PC-3 (cell line): ENCODE measurements at regions not wholly inside any gene's neighbourhood (a gene's known extent, or its start where the extent isn't known, plus 50 kb on each side); places are given as distances from the start of the nearest gene placed in this dataset.

Experiments used
- EZH2 ChIP-seq: fragments of 300-600 bp; sonication (generic); IDR thresholded peaks from one replicate; pipeline ENCODE4 v1.6.1; 2017; ENCODE audit warnings: antibody characterized with exemption, mild to moderate bottlenecking, low read length; ENCODE audit not compliant: unreplicated experiment
- EZH2phosphoT487 ChIP-seq: fragments of 300-600 bp; sonication (generic); IDR thresholded peaks from 2 replicates; pipeline ENCODE4 v1.6.1; 2018; ENCODE audit warnings: mild to moderate bottlenecking, antibody characterized with exemption, low read length, borderline replicate concordance
- TF ChIP-seq, protein P1 (sequence below): fragments of 300-600 bp; sonication (generic); conservative IDR thresholded peaks from 2 replicates; pipeline ENCODE4 v1.5.1; 2017; ENCODE audit warnings: antibody characterized with exemption, low read depth, mild to moderate bottlenecking, low read length

DNA sequence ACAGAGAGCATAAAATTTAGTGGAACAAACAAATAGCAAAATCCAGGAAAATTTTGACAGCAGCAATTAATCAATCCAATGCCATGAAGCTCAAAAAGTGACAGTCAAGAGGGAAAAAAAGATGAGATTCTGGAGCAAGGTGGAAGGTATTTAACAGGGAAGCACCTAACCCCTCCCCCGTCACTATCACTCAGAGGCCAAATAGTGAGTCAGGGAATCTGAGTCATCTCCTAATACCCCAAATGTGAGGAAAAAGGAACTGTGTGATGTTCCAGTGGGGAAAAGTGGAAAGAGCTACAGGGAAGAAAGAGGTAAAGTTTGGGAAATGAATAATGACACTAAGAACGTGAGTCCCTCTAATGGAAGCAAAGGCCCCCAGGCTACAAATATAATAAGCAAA lies 113.2 kb upstream of the PHF14 start:
- TF ChIP-seq, protein P1, sequence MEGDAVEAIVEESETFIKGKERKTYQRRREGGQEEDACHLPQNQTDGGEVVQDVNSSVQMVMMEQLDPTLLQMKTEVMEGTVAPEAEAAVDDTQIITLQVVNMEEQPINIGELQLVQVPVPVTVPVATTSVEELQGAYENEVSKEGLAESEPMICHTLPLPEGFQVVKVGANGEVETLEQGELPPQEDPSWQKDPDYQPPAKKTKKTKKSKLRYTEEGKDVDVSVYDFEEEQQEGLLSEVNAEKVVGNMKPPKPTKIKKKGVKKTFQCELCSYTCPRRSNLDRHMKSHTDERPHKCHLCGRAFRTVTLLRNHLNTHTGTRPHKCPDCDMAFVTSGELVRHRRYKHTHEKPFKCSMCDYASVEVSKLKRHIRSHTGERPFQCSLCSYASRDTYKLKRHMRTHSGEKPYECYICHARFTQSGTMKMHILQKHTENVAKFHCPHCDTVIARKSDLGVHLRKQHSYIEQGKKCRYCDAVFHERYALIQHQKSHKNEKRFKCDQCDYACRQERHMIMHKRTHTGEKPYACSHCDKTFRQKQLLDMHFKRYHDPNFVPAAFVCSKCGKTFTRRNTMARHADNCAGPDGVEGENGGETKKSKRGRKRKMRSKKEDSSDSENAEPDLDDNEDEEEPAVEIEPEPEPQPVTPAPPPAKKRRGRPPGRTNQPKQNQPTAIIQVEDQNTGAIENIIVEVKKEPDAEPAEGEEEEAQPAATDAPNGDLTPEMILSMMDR, result no peak
- TF ChIP-seq EZH2 (no peak), EZH2phosphoT487 (no peak)
